WTC11 (cell line): ENCODE measurements at regions not wholly inside any gene's neighbourhood (a gene's known extent, or its start where the extent isn't known, plus 50 kb on each side); places are given as distances from the start of the nearest gene placed in this dataset.

ENCODE experiments used
- ATAC-seq: fragments of 200-7000 bp; cut with Tn5 transposase; 2 replicates; pipeline ENCODE4 v1.10.0; 2021; ENCODE audit warnings: mild to moderate bottlenecking, moderate library complexity
- CTCF ChIA-PET: fragments of 300-600 bp; sonication (Branson Sonifier 250); formaldehyde crosslinking; loops from one replicate; lab custom pipeline; 2021; ENCODE audit warnings: antibody characterized with exemption; lab: Charles Lee
- POLR2A ChIA-PET: fragments of 350-600 bp; sonication (Branson Sonifier 250); formaldehyde crosslinking; loops from one replicate; lab custom pipeline; 2021; ENCODE audit warnings: antibody characterized with exemption; lab: Charles Lee
- DNase-seq: peaks from one replicate; pipeline ENCODE4 v3.0.0; 2021; ENCODE audit warnings: low spot score
- H3K27ac Mint-ChIP-seq: 2 replicates; pipeline ENCODE4 v1.8.0; 2021; ENCODE audit warnings: mixed read lengths
- H3K27me3 Mint-ChIP-seq: 2 replicates; pipeline ENCODE4 v1.8.0; 2021; ENCODE audit warnings: low read depth, mild to moderate bottlenecking, moderate library complexity, mixed read lengths
- H3K36me3 Mint-ChIP-seq: 2 replicates; pipeline ENCODE4 v1.8.0; 2021; ENCODE audit warnings: mixed read lengths
- H3K4me1 Mint-ChIP-seq: 2 replicates; pipeline ENCODE4 v1.8.0; 2022; ENCODE audit warnings: mixed read lengths
- H3K4me3 Mint-ChIP-seq: 2 replicates; pipeline ENCODE4 v1.8.0; 2021; ENCODE audit warnings: mild to moderate bottlenecking, moderate library complexity, mixed read lengths
- H3K9me3 Mint-ChIP-seq: 2 replicates; pipeline ENCODE4 v1.8.0; 2021; ENCODE audit warnings: mixed read lengths
- CBFB ChIP-seq: sonication (generic); formaldehyde crosslinking; IDR thresholded peaks from 2 replicates; pipeline ENCODE4 v1.8.1; 2022; ENCODE audit warnings: mild to moderate bottlenecking, low read depth, missing genetic modification reagents
- EMX1 ChIP-seq: fragments of 250-450 bp; sonication (Bioruptor Pico); IDR thresholded peaks from 2 replicates; pipeline ENCODE4 v1.8.0; 2021; ENCODE audit warnings: mild to moderate bottlenecking
- GABPB1 ChIP-seq: sonication (generic); formaldehyde crosslinking; IDR thresholded peaks from 2 replicates; pipeline ENCODE4 v1.8.1; 2023; ENCODE audit warnings: mild to moderate bottlenecking, missing genetic modification reagents
- JUN ChIP-seq: sonication (generic); formaldehyde crosslinking; IDR thresholded peaks from 2 replicates; pipeline ENCODE4 v1.8.0; 2023; ENCODE audit warnings: mild to moderate bottlenecking, missing genetic modification reagents
- KAT7 ChIP-seq: sonication (generic); formaldehyde crosslinking; IDR thresholded peaks from 2 replicates; pipeline ENCODE4 v1.8.1; 2023; ENCODE audit warnings: missing genetic modification reagents, mild to moderate bottlenecking, borderline replicate concordance
- NFE2L1 ChIP-seq: sonication (generic); formaldehyde crosslinking; IDR thresholded peaks from 2 replicates; pipeline ENCODE4 v1.8.1; 2023; ENCODE audit warnings: missing genetic modification reagents
- SP1 ChIP-seq: sonication (generic); formaldehyde crosslinking; conservative IDR thresholded peaks from 2 replicates; pipeline ENCODE4 v1.8.1; 2022; ENCODE audit warnings: missing genetic modification reagents
- TEAD1 ChIP-seq: sonication (generic); formaldehyde crosslinking; IDR thresholded peaks from 2 replicates; pipeline ENCODE4 v1.8.0; 2022; ENCODE audit warnings: mild to moderate bottlenecking, missing genetic modification reagents
- ZNF263 ChIP-seq: sonication (generic); formaldehyde crosslinking; IDR thresholded peaks from 2 replicates; pipeline ENCODE4 v1.8.1; 2022; ENCODE audit warnings: low read depth, mild to moderate bottlenecking, moderate library complexity, missing genetic modification reagents
- ZNF423 ChIP-seq: fragments of 250-450 bp; sonication (Bioruptor Pico); IDR thresholded peaks from 2 replicates; pipeline ENCODE4 v2.1.2; 2022; ENCODE audit warnings: mild to moderate bottlenecking, moderate library complexity
- ZNF671 ChIP-seq: fragments of 250-450 bp; sonication (Bioruptor Pico); IDR thresholded peaks from 2 replicates; pipeline ENCODE4 v1.8.0; 2021; ENCODE audit warnings: mild to moderate bottlenecking
- TF ChIP-seq, protein P1 (sequence below): fragments of 250-450 bp; sonication (Bioruptor Pico); IDR thresholded peaks from 2 replicates; pipeline ENCODE4 v2.1.2; 2022; ENCODE audit warnings: mild to moderate bottlenecking, moderate library complexity
- TF ChIP-seq, protein P2 (sequence below): sonication (generic); formaldehyde crosslinking; IDR thresholded peaks from 2 replicates; pipeline ENCODE4 v1.8.0; 2023; ENCODE audit warnings: mild to moderate bottlenecking, missing genetic modification reagents
- TF ChIP-seq, protein P3 (sequence below): fragments of 250-450 bp; sonication (Bioruptor Pico); IDR thresholded peaks from 2 replicates; pipeline ENCODE4 v1.9.0; 2021; ENCODE audit warnings: mild to moderate bottlenecking, borderline replicate concordance
- TF ChIP-seq, protein P4 (sequence below): sonication (generic); formaldehyde crosslinking; IDR thresholded peaks from 2 replicates; pipeline ENCODE4 v1.8.1; 2022; ENCODE audit warnings: mild to moderate bottlenecking, moderate library complexity, missing genetic modification reagents
- TF ChIP-seq, protein P5 (sequence below): sonication (generic); formaldehyde crosslinking; IDR thresholded peaks from 2 replicates; pipeline ENCODE4 v1.8.0; 2022; ENCODE audit warnings: missing genetic modification reagents
- TF ChIP-seq, protein P6 (sequence below): fragments of 250-450 bp; sonication (Bioruptor Pico); IDR thresholded peaks from 2 replicates; pipeline ENCODE4 v1.8.0; 2021; ENCODE audit warnings: mild to moderate bottlenecking

DNA sequence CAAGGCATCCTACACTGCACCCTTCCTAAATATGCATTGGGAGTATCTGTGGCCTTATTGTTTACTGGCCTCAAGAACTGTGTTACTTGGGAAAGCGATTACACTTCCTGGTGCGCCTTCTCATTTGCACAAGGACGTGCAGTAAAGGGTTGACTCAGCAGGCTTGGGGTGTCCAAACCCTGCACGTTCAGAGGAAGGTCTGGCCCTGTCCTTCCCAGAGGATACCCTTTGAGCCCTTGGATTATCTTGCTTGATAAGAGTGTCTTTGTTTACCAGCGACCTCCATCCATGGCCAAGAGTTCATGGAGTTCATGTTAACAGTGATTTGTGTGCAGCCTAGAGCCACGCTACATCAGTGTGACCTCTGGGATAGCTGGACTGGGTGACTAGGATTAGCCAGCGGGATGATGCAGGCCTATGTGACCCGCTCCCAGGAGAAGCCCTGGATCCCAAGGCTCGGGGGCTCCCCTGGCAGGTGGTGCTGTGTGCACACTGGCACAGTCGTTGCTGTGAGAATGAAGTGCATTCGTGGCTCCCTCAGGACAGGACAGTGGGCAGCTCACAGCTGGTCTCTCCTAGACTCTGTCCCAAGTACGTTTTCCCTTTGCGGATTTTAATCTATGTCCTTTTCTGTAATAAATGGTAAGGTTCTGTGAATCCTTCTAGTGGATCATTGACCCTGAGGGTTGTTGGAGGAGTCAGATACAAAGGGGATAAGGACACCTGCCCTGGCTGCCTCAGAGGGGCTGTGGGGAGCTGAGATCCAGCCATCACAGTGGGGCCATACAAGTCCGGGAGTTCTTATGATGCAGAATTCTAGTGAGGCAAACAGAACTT is 73.5 kb downstream of the TTLL2 start:
- no peak overlapping the region for H3K27ac Mint-ChIP-seq
- peaks cover 13% of the 10 kb centered on the region for H3K4me1 Mint-ChIP-seq
- DNase-seq: no peak

DNA sequence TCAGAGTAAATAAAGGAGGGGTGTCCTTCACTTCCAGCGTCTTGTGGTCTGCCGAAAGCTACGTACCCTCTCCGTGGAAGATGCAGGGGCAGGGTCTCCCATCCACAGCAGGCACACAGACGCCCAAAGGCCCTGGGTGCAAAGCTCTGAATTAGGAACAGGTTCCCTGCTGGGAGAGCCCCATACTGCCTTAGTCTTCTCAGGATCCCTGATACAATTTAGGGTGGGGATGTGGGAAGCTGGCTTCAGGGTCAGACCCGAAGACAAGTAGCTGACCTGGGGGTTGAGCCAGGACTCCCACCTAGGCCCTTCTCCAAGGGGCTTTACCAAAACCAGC is 74.1 kb downstream of the TTLL2 start:
- ChIA-PET POLR2A (no interaction called here), CTCF (no interaction called here)
- ATAC-seq: no peak
- Mint-ChIP-seq H3K4me3 (no peak overlapping the region), H3K9me3 (no peaks in the 10 kb centered on the region), H3K36me3 (no peaks in the 10 kb centered on the region), H3K4me1 (peaks cover 13% of the 10 kb centered on the region), H3K27me3 (no peaks in the 10 kb centered on the region), H3K27ac (no peak overlapping the region)
- no peak for DNase-seq
- TF ChIP-seq ZNF263 (CRISPR knock-in tag): no peak
- TF ChIP-seq, protein P1, sequence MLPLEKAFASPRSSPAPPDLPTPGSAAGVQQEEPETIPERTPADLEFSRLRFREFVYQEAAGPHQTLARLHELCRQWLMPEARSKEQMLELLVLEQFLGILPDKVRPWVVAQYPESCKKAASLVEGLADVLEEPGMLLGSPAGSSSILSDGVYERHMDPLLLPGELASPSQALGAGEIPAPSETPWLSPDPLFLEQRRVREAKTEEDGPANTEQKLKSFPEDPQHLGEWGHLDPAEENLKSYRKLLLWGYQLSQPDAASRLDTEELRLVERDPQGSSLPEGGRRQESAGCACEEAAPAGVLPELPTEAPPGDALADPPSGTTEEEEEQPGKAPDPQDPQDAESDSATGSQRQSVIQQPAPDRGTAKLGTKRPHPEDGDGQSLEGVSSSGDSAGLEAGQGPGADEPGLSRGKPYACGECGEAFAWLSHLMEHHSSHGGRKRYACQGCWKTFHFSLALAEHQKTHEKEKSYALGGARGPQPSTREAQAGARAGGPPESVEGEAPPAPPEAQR (CRISPR knock-in tag): no peak
- TF ChIP-seq, protein P2, sequence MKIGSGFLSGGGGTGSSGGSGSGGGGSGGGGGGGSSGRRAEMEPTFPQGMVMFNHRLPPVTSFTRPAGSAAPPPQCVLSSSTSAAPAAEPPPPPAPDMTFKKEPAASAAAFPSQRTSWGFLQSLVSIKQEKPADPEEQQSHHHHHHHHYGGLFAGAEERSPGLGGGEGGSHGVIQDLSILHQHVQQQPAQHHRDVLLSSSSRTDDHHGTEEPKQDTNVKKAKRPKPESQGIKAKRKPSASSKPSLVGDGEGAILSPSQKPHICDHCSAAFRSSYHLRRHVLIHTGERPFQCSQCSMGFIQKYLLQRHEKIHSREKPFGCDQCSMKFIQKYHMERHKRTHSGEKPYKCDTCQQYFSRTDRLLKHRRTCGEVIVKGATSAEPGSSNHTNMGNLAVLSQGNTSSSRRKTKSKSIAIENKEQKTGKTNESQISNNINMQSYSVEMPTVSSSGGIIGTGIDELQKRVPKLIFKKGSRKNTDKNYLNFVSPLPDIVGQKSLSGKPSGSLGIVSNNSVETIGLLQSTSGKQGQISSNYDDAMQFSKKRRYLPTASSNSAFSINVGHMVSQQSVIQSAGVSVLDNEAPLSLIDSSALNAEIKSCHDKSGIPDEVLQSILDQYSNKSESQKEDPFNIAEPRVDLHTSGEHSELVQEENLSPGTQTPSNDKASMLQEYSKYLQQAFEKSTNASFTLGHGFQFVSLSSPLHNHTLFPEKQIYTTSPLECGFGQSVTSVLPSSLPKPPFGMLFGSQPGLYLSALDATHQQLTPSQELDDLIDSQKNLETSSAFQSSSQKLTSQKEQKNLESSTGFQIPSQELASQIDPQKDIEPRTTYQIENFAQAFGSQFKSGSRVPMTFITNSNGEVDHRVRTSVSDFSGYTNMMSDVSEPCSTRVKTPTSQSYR (CRISPR knock-in tag): no peak
- TF ChIP-seq SP1: no peak
- no peak for TF ChIP-seq ZNF423 (CRISPR knock-in tag)

More for the DNA sequence above, 73.5 kb downstream of the TTLL2 start:
- no peaks in the 10 kb centered on the region for H3K36me3 Mint-ChIP-seq
- TF ChIP-seq GABPB1 (CRISPR knock-in tag): peak; percentile 87
- TF ChIP-seq, protein P3, sequence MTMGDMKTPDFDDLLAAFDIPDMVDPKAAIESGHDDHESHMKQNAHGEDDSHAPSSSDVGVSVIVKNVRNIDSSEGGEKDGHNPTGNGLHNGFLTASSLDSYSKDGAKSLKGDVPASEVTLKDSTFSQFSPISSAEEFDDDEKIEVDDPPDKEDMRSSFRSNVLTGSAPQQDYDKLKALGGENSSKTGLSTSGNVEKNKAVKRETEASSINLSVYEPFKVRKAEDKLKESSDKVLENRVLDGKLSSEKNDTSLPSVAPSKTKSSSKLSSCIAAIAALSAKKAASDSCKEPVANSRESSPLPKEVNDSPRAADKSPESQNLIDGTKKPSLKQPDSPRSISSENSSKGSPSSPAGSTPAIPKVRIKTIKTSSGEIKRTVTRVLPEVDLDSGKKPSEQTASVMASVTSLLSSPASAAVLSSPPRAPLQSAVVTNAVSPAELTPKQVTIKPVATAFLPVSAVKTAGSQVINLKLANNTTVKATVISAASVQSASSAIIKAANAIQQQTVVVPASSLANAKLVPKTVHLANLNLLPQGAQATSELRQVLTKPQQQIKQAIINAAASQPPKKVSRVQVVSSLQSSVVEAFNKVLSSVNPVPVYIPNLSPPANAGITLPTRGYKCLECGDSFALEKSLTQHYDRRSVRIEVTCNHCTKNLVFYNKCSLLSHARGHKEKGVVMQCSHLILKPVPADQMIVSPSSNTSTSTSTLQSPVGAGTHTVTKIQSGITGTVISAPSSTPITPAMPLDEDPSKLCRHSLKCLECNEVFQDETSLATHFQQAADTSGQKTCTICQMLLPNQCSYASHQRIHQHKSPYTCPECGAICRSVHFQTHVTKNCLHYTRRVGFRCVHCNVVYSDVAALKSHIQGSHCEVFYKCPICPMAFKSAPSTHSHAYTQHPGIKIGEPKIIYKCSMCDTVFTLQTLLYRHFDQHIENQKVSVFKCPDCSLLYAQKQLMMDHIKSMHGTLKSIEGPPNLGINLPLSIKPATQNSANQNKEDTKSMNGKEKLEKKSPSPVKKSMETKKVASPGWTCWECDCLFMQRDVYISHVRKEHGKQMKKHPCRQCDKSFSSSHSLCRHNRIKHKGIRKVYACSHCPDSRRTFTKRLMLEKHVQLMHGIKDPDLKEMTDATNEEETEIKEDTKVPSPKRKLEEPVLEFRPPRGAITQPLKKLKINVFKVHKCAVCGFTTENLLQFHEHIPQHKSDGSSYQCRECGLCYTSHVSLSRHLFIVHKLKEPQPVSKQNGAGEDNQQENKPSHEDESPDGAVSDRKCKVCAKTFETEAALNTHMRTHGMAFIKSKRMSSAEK (CRISPR knock-in tag): no peak
- ChIA-PET POLR2A (no interaction called here), CTCF (interaction anchor here (1.4 kb wide), 1 partner anchor 47 kb away, joined by 4 read pairs; no protein-coding TSS in a partner anchor)
- ATAC-seq: no peak
- no peak overlapping the region for H3K4me3 Mint-ChIP-seq
- no peaks in the 10 kb centered on the region for H3K27me3 Mint-ChIP-seq
- H3K9me3 Mint-ChIP-seq: no peaks in the 10 kb centered on the region

DNA sequence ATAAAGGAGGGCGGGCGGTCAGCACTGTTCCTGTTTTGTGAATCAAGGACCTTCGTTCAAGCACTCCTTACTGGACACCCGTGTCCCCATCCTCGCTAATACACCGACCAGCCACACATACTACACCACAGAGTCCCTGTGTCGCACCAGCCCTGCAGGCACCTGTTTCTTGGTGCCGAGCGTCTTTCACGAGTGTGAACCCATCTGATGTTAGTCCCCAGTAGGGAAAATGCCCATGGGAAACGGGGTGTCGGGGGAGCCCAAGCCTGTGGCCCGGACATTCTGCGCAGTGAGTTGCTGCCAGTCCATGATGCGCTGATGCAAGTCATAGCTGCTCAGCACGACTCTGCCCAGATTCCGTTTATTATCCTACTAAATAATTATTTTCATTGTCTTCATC is 74.7 kb downstream of the TTLL2 start:
- DNase-seq: no peak
- CTCF ChIA-PET: no interaction called here
- no peak for TF ChIP-seq TEAD1 (CRISPR knock-in tag)
- no peak for TF ChIP-seq CBFB
- no peak for TF ChIP-seq JUN (CRISPR knock-in tag)
- TF ChIP-seq, protein P4, sequence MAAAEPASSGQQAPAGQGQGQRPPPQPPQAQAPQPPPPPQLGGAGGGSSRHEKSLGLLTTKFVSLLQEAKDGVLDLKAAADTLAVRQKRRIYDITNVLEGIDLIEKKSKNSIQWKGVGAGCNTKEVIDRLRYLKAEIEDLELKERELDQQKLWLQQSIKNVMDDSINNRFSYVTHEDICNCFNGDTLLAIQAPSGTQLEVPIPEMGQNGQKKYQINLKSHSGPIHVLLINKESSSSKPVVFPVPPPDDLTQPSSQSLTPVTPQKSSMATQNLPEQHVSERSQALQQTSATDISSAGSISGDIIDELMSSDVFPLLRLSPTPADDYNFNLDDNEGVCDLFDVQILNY (CRISPR knock-in tag): no peak
- no peak for TF ChIP-seq EMX1 (CRISPR knock-in tag)
- TF ChIP-seq, protein P5, sequence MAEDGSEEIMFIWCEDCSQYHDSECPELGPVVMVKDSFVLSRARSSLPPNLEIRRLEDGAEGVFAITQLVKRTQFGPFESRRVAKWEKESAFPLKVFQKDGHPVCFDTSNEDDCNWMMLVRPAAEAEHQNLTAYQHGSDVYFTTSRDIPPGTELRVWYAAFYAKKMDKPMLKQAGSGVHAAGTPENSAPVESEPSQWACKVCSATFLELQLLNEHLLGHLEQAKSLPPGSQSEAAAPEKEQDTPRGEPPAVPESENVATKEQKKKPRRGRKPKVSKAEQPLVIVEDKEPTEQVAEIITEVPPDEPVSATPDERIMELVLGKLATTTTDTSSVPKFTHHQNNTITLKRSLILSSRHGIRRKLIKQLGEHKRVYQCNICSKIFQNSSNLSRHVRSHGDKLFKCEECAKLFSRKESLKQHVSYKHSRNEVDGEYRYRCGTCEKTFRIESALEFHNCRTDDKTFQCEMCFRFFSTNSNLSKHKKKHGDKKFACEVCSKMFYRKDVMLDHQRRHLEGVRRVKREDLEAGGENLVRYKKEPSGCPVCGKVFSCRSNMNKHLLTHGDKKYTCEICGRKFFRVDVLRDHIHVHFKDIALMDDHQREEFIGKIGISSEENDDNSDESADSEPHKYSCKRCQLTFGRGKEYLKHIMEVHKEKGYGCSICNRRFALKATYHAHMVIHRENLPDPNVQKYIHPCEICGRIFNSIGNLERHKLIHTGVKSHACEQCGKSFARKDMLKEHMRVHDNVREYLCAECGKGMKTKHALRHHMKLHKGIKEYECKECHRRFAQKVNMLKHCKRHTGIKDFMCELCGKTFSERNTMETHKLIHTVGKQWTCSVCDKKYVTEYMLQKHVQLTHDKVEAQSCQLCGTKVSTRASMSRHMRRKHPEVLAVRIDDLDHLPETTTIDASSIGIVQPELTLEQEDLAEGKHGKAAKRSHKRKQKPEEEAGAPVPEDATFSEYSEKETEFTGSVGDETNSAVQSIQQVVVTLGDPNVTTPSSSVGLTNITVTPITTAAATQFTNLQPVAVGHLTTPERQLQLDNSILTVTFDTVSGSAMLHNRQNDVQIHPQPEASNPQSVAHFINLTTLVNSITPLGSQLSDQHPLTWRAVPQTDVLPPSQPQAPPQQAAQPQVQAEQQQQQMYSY: no peak
- TF ChIP-seq NFE2L1 (CRISPR knock-in tag): no peak
- TF ChIP-seq, protein P6, sequence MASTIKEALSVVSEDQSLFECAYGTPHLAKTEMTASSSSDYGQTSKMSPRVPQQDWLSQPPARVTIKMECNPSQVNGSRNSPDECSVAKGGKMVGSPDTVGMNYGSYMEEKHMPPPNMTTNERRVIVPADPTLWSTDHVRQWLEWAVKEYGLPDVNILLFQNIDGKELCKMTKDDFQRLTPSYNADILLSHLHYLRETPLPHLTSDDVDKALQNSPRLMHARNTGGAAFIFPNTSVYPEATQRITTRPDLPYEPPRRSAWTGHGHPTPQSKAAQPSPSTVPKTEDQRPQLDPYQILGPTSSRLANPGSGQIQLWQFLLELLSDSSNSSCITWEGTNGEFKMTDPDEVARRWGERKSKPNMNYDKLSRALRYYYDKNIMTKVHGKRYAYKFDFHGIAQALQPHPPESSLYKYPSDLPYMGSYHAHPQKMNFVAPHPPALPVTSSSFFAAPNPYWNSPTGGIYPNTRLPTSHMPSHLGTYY (CRISPR knock-in tag): no peak
- no peak for TF ChIP-seq ZNF671 (CRISPR knock-in tag)
- TF ChIP-seq KAT7 (CRISPR knock-in tag): no peak

More for the DNA sequence above, 74.7 kb downstream of the TTLL2 start:
- POLR2A ChIA-PET: no interaction called here
- no peaks in the 10 kb centered on the region for H3K9me3 Mint-ChIP-seq
- no peaks in the 10 kb centered on the region for H3K36me3 Mint-ChIP-seq
- peaks cover 16% of the 10 kb centered on the region for H3K4me1 Mint-ChIP-seq
- no peak for ATAC-seq
- H3K27me3 Mint-ChIP-seq: no peaks in the 10 kb centered on the region
- H3K27ac Mint-ChIP-seq: no peak overlapping the region
- no peak overlapping the region for H3K4me3 Mint-ChIP-seq
